MM.1S (cell line): ENCODE measurements at regions not wholly inside any gene's neighbourhood (a gene's known extent, or its start where the extent isn't known, plus 50 kb on each side); places are given as distances from the start of the nearest gene placed in this dataset.

Experiments
- DNase-seq: peaks from one replicate; pipeline ENCODE4 v3.0.0-alpha.2; 2015
- H2AFZ ChIP-seq: fragments of 300-600 bp; sonication (generic); 2 replicates; pipeline ENCODE4 v1.6.0; 2016; ENCODE audit warnings: antibody characterized with exemption, low read length
- H3F3A ChIP-seq: fragments of 300-600 bp; sonication (generic); 2 replicates; pipeline ENCODE4 v1.6.1; 2016; ENCODE audit warnings: mild to moderate bottlenecking, antibody characterized with exemption, low read length, moderate library complexity, mixed read lengths; ENCODE audit not compliant: insufficient read depth
- H3K27ac ChIP-seq: fragments of 300-600 bp; sonication (generic); 2 replicates; pipeline ENCODE4 v1.5.1; 2016; ENCODE audit warnings: mild to moderate bottlenecking, low read length
- H3K27me3 ChIP-seq: fragments of 300-600 bp; sonication (generic); replicated peaks from 2 replicates; pipeline ENCODE4 v1.6.0; 2016; ENCODE audit warnings: low read length; ENCODE audit not compliant: insufficient read depth
- H3K36me3 ChIP-seq: fragments of 300-600 bp; sonication (generic); replicated peaks from 2 replicates; pipeline ENCODE4 v1.6.1; 2016; ENCODE audit warnings: mild to moderate bottlenecking, low read length, mixed read lengths; ENCODE audit not compliant: insufficient read depth
- H3K4me1 ChIP-seq: fragments of 300-600 bp; sonication (generic); 2 replicates; pipeline ENCODE4 v1.6.1; 2016; ENCODE audit warnings: low read length, mixed read lengths
- H3K4me2 ChIP-seq: fragments of 300-600 bp; sonication (generic); 2 replicates; pipeline ENCODE4 v1.6.0; 2016; ENCODE audit warnings: low read depth, low read length
- H3K4me3 ChIP-seq: fragments of 300-600 bp; sonication (generic); 2 replicates; pipeline ENCODE4 v1.5.1; 2016; ENCODE audit warnings: low read length, mixed read lengths
- H3K79me2 ChIP-seq: fragments of 300-600 bp; sonication (generic); 2 replicates; pipeline ENCODE4 v1.6.1; 2016; ENCODE audit warnings: mixed run types, low read length, mixed read lengths
- H3K9ac ChIP-seq: fragments of 300-600 bp; sonication (generic); 2 replicates; pipeline ENCODE4 v1.6.1; 2016; ENCODE audit warnings: low read length, mixed read lengths
- H3K9me2 ChIP-seq: fragments of 300-600 bp; sonication (generic); replicated peaks from 2 replicates; pipeline ENCODE4 v1.6.1; 2016; ENCODE audit warnings: mild to moderate bottlenecking, low read length, mixed read lengths; ENCODE audit not compliant: insufficient read depth
- H3K9me3 ChIP-seq: fragments of 300-600 bp; sonication (generic); replicated peaks from 2 replicates; pipeline ENCODE4 v1.6.1; 2016; ENCODE audit warnings: mild to moderate bottlenecking, low read length, mixed read lengths; ENCODE audit not compliant: insufficient read depth
- H4K20me1 ChIP-seq: fragments of 300-600 bp; sonication (generic); 2 replicates; pipeline ENCODE4 v1.6.1; 2016; ENCODE audit warnings: mild to moderate bottlenecking, low read length, moderate library complexity, mixed read lengths; ENCODE audit not compliant: insufficient read depth
- CTCF ChIP-seq: fragments of 300-600 bp; sonication (generic); IDR thresholded peaks from 2 replicates; pipeline ENCODE4 v1.5.1; 2016; ENCODE audit warnings: antibody characterized with exemption, low read length, mixed read lengths
- EZH2 ChIP-seq: fragments of 300-600 bp; sonication (generic); optimal IDR thresholded peaks from 2 replicates; pipeline ENCODE3; 2017; ENCODE audit warnings: low read depth, mild to moderate bottlenecking, antibody characterized with exemption, low read length, mixed read lengths
- EZH2phosphoT487 ChIP-seq: fragments of 300-600 bp; sonication (generic); IDR thresholded peaks from 2 replicates; pipeline ENCODE4 v1.6.1; 2018; ENCODE audit warnings: antibody characterized with exemption, low read length

GRCh38 chr11:92709329-92709728, 260.1 kb upstream of the MTNR1B start:
- Histone ChIP-seq H3K4me3 (no peak overlapping the region), H3K4me1 (no peaks in the 10 kb centered on the region), H3F3A (no peaks in the 10 kb centered on the region), H3K36me3 (no peaks in the 10 kb centered on the region), H4K20me1 (no peaks in the 10 kb centered on the region), H3K27me3 (no peaks in the 10 kb centered on the region), H3K9me3 (no peaks in the 10 kb centered on the region), H3K9ac (no peak overlapping the region), H3K9me2 (no peaks in the 10 kb centered on the region), H2AFZ (no peak overlapping the region), H3K79me2 (no peaks in the 10 kb centered on the region), H3K27ac (no peak overlapping the region), H3K4me2 (no peak overlapping the region)
- no peak for TF ChIP-seq CTCF
- TF ChIP-seq EZH2, result no peak
- TF ChIP-seq EZH2phosphoT487, result no peak
- no peak for DNase-seq

- Histone ChIP-seq H3K9ac (no peak overlapping the region), H3F3A (no peaks in the 10 kb centered on the region), H3K9me2 (no peaks in the 10 kb centered on the region), H3K9me3 (no peaks in the 10 kb centered on the region), H3K27ac (no peak overlapping the region), H2AFZ (no peak overlapping the region), H3K36me3 (no peaks in the 10 kb centered on the region), H3K4me1 (no peaks in the 10 kb centered on the region), H3K4me3 (no peak overlapping the region), H3K79me2 (no peaks in the 10 kb centered on the region), H3K4me2 (no peak overlapping the region), H4K20me1 (no peaks in the 10 kb centered on the region), H3K27me3 (no peaks in the 10 kb centered on the region)
- TF ChIP-seq CTCF, result no peak
- no peak for TF ChIP-seq EZH2phosphoT487
- TF ChIP-seq EZH2, result no peak
- no peak for DNase-seq
Observed at GRCh38 chr11:92711926-92712325, 257.5 kb upstream of the MTNR1B start.

- H3K79me2 ChIP-seq, result no peaks in the 10 kb centered on the region
- H2AFZ ChIP-seq, result no peak overlapping the region
- no peak overlapping the region for H3K27ac ChIP-seq
- H3K4me1 ChIP-seq, result no peaks in the 10 kb centered on the region
- H3K9me3 ChIP-seq, result no peaks in the 10 kb centered on the region
- DNase-seq, result no peak
- no peak overlapping the region for H3K4me3 ChIP-seq
- H3K36me3 ChIP-seq, result no peaks in the 10 kb centered on the region
- H3K9me2 ChIP-seq, result no peaks in the 10 kb centered on the region
- no peaks in the 10 kb centered on the region for H3F3A ChIP-seq
- no peak overlapping the region for H3K9ac ChIP-seq
- H4K20me1 ChIP-seq, result no peaks in the 10 kb centered on the region
- H3K27me3 ChIP-seq, result no peaks in the 10 kb centered on the region
- H3K4me2 ChIP-seq, result no peak overlapping the region
- no peak for TF ChIP-seq EZH2
- TF ChIP-seq CTCF, result no peak
- no peak for TF ChIP-seq EZH2phosphoT487
Observed at GRCh38 chr11:92714111-92714510, 255.3 kb upstream of the MTNR1B start.
